Stimulated activated CD4-positive, alpha-beta T cell treated with anti-CD3 and anti-CD28 coated beads, Interleukin-1b, Interleukin-23, amount 100 ng/mL, for 24 hours (primary cell): ENCODE measurements at regions not wholly inside any gene's neighbourhood (a gene's known extent, or its start where the extent isn't known, plus 50 kb on each side); places are given as distances from the start of the nearest gene placed in this dataset.

ENCODE experiments used
- DNase-seq, 4 experiments: peaks; one replicate each; pipeline ENCODE4 v3.0.0-alpha.2; 2020; ENCODE audit warnings: low read depth in 4 of 4, low spot score in 1 of 4

DNA sequence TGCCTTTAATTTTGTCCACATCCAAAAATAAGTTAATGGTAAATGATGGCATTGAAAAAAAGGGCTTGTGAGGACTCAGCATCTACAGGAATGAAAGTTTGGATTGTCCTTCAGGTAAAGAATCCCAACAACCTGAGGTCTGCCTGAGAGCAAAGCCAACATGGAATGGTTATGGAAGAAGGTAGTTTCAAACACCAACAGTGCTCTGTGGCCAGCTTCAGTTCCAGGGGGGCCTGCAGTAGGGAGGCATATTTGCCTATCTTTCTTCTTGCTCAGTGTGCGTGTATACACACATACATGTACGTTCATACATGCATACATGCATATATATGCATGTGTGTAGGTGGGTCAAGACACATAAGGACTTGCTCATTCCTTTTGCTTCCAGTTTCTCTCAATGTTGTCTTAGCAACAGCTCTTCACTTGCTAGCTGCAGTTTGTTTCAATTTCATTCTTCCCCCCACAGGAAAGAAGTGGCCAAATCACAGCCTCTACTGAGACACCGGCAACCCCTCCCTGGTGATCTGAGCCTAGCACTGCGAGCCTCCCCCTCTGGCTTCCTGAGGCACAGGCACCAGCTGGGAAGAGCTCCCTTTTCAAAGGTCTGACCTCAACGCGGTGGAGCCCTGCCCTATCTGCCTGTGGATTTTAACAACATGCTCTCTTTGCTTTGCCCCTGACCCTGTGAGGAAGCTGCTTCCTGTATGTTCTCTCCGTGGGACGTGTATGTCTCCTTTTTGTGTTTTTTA, 146.2 kb downstream of the KLF13 start:
- DNase-seq: no peak

DNA sequence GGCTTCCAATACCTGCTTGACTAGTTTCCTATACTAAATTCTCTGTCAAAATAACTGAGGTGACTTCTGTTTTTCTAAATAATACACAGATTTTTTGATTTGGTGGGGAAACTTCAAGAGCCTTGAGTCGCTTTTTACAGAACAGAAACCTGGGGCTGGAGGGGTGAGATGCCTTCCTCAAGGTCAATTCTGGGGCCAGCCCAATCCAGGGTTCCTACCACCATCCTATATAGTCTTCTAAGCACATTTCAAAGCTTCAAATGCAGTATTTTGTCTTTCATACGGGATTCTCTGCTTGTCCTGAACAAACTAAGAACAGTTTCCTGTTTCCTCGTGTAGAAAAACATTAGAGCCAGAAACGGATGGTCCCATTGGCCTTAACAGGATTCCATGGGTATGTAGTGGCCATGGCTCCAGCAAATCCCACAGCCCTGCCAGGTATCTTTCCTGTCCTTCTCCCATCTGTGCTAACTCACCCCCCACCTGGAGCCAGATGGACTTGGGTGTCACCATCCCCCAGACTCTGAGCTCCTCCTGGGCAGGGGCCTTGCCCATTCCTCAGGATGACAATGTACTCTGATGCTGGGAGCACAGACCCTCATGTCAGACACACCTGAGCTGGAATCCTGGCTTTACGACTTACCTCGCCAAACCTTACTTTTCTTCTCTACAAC, 146.9 kb downstream of the KLF13 start:
- no peak for DNase-seq

DNA sequence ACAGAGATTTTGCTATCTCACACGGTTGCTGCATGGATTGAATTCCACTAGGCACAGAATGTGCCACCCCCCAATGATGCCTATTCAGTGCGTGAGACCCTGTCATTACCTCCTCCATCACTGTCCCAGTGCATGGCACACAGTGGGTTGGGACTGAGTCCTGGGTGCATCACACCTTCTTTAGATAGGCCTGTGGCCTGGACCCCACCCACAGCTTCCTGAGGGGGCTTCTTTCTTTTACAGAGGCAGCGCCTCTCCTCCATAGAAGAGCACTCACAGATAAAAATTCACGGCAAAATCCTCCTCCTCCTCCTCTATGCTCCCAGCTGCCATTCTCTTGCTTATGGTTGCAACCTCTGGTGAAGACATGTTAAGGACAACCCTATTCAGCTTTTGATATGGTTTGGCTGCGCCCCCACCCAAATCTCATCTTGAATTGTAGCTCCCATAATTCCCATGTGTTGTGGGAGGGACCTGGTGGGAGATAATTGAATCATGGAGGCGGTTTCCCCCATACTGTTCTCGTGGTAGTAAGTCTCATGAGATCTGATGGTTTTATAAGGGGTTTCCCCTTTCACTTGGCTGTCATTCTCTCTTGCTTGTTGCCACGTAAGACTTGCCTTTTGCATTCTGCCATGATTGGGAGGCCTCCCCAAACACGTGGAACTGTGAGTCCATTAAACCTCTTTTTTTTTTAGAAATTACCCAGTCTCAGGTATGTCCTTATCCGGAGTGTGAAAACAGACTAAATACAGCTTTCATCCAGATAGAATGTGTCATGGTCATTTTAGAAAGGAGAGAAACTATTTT, 147.6 kb downstream of the KLF13 start:
- DNase-seq: no peak

DNA sequence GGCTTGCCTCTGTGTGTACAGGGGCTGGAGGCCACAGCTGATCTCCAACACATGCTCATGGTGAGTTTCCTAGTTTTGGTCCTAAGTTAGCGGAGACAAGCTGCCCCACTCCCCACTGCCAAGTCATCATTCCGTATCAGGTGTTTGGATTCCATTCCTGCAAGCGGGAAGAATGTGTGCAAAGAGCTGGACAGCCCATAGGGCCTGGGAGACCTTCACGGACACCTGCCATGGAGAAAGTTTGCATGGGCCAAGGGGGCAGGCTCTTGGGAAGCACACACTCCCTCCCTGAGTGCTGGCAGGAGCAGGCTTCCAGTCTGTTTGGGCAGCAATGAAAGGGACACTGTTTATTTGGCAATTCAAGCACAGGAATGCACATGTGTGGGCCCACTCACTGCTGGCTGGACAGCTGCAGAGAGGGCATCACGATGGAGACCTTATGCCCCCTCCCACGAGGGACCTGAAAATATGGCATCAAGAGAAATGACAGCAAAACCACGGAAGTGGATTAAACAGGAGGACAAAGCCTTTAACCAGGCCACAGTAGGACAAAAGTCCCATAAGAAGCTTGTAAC, 149.7 kb downstream of the KLF13 start:
- no peak for DNase-seq

DNA sequence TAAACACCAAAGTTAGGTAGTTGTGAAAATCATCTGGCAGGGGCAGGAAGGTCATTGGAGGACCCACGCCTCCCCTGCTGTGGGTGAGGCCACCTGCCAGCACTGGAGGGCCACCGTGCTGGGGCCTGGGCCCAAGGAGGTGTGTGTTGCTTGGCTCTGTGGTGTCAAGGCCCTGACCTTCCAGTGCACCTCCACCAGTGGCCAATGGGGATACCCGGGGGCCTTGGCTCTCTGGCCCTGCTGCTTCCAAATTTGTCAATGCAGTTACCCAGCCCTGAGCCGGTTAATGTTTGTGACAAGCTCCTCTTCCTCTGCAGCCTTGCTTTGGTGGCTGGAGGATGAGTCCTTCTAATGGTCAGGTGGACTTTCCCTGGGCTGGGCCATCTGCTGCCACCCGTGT, 150.2 kb downstream of the KLF13 start:
- no peak for DNase-seq

DNA sequence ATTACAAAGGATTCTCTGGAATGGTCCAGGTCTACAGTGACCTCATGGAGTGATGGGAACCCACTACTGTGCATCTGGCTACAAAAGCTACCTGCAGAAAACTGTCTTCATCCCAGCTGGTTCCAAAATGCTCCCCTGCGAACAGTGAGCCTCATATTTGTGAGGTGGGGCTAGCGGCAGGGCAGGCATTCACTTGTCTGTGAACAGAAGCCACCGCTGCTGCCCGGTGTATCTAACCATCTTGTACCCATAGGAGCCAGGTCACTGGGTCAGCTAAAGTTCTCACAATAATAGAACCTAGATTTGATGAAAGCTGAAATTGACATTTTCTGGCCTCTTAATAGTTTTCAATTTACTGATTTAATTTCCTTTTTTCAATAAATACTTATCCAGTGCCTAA, 150.7 kb downstream of the KLF13 start:
- DNase-seq: no peak

DNA sequence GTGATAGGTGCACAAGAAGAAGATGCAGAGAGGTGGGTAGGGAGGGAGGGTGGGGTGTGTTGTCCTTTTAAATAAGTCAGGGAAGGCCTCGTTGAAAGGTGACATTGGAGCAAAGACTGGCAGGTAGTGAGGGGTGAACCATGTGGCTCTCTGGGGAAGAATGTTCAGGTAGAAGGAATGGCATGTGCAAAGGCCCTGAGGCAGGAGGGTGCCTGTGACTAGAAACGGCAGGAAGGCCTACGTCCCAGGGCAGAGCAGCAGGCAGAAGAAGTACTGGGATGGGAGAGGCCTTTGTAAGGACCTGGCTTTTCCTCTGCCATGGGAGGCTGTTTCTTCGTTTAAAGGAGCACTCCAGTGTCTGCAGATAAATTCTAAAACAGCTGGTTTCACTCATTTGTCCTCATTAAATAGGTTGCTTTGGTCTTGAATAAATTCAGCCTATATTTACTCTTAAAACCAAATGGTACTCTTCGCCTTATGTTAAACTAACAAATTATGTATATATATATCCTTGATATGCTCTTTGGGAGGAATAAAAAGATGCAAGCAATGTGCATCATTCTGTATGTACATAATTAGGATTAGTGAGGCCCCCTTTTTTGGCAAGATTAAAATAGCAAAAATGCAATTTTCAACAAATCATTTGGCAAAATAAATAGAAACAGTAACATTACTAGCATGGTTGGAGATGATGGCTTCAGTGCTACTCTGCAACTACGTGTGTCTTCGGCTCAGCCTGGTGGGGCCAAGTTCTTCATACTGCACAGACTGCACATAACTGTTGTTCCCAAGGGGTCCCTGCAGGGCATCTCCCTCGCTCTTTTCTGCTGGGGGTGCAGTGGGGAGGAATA, 151.4 kb downstream of the KLF13 start:
- DNase-seq: no peak

DNA sequence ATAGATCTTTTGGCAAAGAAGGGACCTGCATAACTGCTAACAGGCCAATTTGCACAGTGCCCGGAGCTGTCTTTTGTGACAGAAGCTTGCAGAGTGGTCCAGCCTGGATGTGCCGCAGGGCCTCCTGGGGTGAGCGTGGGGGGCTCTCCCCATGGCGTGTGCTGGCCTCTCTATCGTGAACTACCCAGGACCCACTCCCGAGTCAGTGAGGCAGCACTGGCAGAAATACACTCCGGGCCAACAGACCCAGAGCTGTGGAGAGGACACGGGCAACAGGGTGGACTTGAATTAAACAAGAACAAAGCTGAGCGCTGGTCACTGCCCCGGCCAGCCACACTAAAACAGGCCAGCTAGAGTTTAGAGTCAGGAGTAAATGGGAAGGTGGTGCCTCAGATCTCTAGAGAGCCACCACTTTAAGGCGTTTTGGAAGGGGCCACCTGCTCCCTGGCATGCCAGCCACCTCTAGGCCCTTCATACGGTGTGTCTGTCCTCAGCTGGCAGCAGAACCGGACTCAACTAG, 152.1 kb downstream of the KLF13 start:
- no peak for DNase-seq

DNA sequence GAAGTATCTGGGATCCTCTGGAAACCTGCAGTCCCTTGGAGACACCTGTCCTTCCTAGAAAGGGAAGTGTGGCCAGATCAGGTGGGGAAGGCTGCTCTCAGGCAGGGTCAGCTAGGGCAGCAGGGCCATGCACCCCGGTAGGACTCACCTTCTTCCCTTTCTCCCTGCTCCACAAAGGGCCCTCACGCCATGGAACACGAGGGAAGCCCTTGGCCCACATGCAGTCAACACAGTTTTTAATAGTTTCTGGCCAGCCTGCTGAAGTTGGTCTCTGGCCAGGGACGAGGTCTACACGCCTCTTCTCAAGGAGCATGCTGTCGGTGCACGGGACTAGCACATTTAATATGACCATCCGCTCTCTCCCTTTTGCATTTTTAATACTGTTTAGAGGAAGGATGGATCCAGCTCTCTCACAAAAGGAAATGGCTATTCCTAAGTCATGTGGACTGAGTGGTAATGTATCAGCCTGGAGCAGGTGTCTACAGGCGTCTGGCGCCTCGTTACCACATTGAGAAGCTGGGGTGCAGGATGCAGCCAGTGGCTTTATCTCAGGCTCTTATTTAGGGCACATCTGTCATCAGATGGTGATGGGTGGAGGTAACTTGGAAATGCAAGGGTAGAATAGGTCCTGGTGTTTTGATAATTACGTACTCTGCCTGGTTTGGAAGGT, 153.9 kb downstream of the KLF13 start:
- no peak for DNase-seq

DNA sequence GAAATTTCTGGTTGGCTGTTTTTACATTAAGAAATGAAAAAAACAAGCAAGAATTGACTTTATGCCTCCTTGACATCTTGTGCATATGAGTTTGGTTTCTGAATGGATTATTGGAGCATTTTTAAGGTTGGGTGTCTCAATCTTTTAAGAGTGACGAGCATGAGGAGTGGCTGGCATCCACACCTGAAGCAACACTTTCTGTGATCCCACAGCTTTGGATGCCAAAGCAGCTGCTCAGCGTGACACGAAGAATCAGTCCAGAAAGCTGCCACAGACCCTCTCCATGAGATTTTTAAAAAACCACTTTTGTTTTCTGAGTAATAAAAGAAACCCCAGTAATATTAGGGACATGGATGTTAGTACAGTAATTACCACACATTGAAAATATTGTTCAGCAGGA, 154.5 kb downstream of the KLF13 start:
- DNase-seq: no peak

DNA sequence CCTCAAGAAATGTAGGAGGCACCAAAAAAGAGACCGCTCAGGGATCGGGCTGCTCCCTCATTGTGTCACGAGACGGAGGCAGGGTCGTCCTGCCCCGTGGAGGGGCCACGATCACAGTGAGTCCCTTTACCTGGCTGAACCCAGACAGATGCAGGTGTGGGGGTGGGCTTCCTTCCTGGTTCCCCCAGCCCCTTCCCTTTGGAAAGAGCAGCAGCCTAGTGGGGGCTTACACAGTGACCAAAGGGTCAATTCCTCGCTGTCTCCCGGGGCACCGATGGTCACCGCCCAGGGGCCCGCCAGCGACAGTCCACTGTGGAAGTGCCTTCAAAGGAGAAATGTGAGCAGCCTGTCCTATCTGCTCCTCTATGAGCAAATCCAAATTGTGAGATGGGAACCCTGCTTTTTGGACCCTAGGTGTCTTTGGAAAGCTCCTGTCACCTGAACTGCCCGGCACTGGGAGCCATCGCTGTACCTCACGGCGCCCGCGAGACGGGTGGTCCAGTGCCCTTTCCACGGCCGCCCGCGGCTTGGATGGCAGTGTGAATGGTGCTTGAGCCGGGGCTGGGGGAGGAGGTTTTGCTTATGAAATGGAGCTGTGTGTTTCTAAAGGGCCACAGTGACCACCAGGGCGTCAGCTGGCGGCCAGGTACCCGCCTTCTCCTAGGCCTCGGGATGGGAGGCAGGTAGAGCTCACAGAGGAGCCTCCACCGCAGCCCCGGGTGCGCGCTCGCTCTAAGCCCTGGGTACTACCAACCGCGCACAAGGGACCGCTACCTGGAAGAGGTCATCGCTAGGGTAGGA, 155.7 kb downstream of the KLF13 start:
- no peak for DNase-seq

DNA sequence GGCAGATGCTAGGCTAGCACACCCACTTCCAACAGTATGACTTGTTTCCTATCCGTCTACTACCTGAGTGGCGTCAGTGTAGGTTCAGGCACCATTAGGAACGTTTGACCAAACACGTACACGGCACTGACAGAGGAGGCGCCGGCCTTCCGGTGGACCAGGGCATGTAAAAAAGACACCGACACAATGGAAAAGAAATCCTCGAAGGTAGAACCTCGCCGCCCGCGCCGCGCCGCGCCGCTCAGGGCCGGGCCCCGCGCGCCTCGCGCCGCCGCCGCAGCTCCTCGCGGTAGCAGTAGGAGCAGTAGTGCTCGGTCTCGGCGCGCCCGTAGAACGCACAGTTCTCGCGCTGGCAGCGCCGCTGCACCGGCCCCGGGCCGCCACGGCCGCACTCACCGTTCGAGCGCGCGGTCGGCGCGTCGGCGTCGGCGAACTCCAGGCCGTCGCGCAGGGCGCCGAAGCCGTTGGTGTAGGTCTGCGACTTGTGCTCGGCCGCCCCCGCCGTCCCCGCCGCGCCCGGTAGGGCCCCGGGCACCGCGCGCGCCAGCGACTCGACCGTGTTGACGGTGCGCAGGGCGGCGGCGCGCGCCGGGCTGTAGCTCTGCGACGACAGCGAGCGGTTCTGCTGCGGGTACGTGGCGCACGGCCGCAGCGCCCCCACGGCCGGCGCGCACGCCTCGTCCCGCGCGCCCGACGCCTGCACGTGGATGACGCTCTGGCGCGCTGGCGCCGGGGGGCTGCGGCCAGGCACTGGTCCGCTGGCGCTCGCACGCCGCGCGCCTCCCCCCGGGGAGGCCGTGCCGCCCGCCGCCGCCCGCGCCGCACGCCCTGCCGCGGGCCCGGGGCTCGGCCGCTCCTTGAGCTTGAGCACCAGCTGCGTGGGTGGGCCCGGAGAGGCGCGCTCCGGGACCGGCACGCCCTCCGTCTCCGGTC, 156.7 kb downstream of the KLF13 start:
- peak in 1 of 4 experiments; percentile 57 for DNase-seq

DNA sequence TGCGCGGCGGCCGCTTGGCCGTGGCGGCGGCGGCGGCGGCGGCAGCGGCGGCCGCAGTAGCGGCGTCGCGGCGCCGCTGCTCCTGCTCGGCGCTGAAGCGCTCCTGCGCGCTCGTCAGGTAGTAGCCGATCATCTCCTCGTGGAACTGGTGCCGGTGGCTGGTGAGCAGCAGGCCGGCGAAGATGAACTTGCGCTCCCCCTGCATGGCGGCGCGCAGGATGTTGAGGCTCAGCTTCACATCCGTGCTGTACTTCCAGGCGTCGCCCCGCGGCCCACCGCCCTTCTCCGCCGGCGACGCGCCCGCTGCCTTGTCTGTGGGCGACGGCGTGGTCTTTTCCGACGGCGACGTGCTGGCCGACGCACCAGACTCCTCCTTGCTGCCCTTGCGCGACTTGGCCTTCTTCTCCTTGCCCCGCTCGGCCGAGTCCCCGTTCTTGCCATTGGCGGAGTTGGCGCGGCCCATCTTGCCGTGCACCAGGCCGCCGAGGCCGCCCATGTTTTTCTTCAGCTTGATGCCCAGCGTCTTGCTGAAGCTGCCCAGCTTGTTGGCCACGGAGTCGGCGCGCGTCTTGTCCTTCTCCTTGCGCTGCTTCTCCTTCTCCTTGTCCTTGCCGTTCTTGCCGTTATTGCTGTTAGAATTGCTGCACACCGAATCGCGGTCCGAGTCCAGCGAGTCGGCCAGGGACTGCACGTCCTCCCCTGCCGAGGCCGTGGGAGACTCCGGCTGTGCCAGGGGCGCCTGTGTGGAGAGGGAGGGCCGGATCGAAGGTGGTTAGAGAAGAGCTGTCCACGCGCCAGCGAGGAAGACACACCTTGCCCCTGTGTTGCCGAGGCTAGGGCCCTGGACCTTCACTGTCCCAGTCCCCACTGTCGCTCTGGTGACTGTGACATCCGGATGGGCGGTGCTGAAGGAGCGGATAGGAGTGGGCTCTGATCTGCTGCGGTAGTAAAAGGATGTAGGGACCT, 157.6 kb downstream of the KLF13 start:
- DNase-seq: no peak

DNA sequence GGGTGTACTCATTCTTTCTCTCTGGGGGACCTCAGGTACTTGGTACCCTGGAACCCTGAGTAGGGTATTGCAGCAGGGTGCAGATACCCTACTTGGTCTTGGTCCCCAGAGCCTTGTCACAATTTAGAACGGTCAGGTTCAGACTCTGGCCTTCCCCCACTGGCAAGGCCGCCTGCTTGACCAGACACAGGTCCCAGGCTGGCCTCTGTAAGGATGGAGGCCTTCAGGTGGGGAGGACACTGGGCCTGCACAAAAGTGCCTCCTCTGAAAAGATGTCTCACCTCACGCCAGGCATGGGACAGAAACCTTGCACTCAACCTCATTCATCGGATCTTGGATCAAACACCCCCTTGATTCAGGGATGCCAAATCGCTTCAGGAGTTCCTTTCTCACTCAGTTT, 158.4 kb downstream of the KLF13 start:
- no peak for DNase-seq

DNA sequence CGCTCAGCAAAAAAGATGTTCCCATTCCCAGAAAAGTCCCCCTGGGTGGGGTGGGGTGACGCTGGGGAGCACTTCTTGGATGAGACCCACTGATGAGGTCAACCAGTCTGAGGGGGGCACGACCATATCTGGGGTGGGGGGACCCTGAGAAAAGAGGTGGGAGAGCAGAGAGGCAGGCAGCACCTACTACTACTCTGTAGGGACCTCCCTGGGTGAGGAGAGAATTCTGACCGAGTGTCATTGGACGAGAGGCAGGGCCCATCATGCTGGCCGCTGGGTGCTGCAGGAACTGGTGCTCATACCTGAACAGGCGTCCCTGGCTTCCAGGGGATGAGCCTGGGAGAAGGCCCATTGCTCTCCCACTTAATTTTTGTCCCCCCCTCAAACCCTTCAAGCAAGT, 158.8 kb downstream of the KLF13 start:
- no peak for DNase-seq

DNA sequence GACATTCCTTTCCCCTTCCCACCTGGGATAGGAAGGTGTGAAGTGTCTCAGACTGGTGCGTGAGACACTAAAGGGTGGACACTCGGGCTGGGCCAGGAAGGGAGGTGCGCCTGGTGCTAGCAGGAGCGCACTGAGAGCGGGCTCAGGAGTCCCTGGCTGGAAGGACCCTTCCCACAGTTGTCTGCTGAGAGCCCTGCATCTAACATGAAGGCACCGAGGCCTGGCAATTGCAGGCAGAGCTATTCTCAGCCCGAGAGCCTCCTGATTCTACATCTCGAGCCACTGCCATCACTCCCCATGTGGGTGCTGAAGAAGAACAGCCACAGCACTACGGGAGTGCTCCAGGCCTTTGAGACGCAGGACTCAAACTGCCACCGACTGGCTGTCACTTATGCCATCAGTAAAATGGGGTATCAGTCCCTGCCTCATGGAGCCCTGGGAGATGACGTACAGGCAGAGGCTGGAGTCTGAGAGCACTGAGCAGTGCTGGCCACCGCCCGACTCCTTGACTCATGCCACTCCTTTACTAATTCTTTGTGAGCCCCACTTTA, 159.4 kb downstream of the KLF13 start:
- DNase-seq: no peak

DNA sequence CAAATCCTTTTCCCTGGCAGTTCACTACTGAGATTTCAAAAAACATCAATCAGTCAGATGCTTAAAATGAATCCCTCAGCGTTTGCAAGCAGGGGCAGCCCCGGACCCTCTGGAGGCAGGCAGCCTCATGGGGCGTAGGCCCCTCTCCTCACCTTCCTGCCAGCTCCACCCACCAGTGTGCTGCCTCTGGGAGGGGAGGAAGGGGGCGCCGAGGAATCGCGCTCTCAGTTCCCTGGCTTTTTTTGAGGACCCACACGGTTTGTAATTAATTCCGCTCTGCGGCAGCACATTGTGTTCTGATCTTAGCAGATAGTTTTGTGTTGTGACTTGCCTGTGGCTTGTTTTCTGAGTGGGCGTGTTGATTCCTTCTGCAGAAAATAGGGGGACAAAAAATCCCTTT, 159.9 kb downstream of the KLF13 start:
- no peak for DNase-seq
